Body of pancreas (tissue), 4 donors: ENCODE measurements at regions not wholly inside any gene's neighbourhood (a gene's known extent, or its start where the extent isn't known, plus 50 kb on each side); places are given as distances from the start of the nearest gene placed in this dataset.

ENCODE experiments used
- ATAC-seq: fragments of 150-250 bp; one replicate; pipeline ENCODE4 v1.9.1; 2016
- DNase-seq, 4 donors: peaks; one replicate each; pipeline ENCODE4 v3.0.0-alpha.2; 2019
- H3K27ac ChIP-seq, 4 donors: fragments of 200-600 bp; sonication (generic); 1 replicate in 3 of 4; 2 replicates in 1 of 4; pipeline versions ENCODE4 v1.5.1 to v1.6.1; 2016 to 2019; ENCODE audit warnings: mild to moderate bottlenecking in 1 of 4, mixed read lengths in 1 of 4, moderate library complexity in 1 of 4
- H3K27me3 ChIP-seq, 2 donors: fragments of 200-600 bp; sonication (generic); one replicate each; pipeline ENCODE4 v1.6.0; 2016; ENCODE audit warnings: mild to moderate bottlenecking in 1 of 2
- H3K36me3 ChIP-seq, 2 donors: fragments of 200-600 bp; sonication (generic); replicated peaks in 1 of 2; 2 replicates each; pipeline ENCODE4 v1.5.1; 2016; ENCODE audit warnings: low read depth in 2 of 2; ENCODE audit not compliant: insufficient read depth in 1 of 2
- H3K4me1 ChIP-seq: fragments of 200-600 bp; sonication (generic); one replicate; pipeline ENCODE4 v1.6.0; 2016
- H3K4me3 ChIP-seq, 2 donors: fragments of 200-600 bp; sonication (generic); 1 replicate in 1 of 2; 2 replicates in 1 of 2; pipeline ENCODE4 v1.5.1; 2016 to 2019
- H3K9me3 ChIP-seq, 3 donors: fragments of 200-600 bp; sonication (generic); 1 replicate in 2 of 3; 2 replicates in 1 of 3; pipeline ENCODE4 v1.5.1; 2016
- CTCF ChIP-seq, 7 experiments: fragments of 450-650 bp in 4 of 7; fragments of 200-600 bp in 3 of 7; sonication (generic) in 3 of 7; IDR thresholded peaks; one replicate each; pipeline ENCODE4 v1.5.1; 2016 to 2019; ENCODE audit warnings: antibody characterized with exemption in 7 of 7
- POLR2A ChIP-seq, 3 donors: fragments of 450-650 bp; IDR thresholded peaks; one replicate each; pipeline ENCODE4 v1.6.1; 2016; ENCODE audit warnings: antibody characterized with exemption in 3 of 3, mild to moderate bottlenecking in 2 of 3
- WGBS, 2 donors: methylation state at CpG; one replicate each; pipeline ENCODE4 v1.1.5; 2017; 5-methylcytosine and 5-hydroxymethylcytosine counted together
- intact Hi-C: fragments of 100-400 bp; cut with DNase I; formaldehyde crosslinking; loops from one replicate; pipeline ENCODE4 v1.15.1; 2023

- ATAC-seq = peak; percentile 99
- peak overlapping the region in 2 of 4 donors; percentile 56 to 72 for H3K27ac ChIP-seq
- intact Hi-C loops = no loop called here
- no peak overlapping the region for H3K4me3 ChIP-seq
- H3K27me3 ChIP-seq = no peaks in the 10 kb centered on the region
- H3K36me3 ChIP-seq = no peaks in the 10 kb centered on the region
- TF ChIP-seq CTCF (IDR thresholded peaks at IDR 0.05) (no peak), POLR2A (IDR thresholded peaks at IDR 0.05) (no peak)
- H3K9me3 ChIP-seq = no peaks in the 10 kb centered on the region
- peak; percentile 41 to 76 (median 64) for DNase-seq
- H3K4me1 ChIP-seq = no peaks in the 10 kb centered on the region
Measured at GRCh38 chr4:16418814-16419213, 192.5 kb upstream of the TAPT1 start.

DNA sequence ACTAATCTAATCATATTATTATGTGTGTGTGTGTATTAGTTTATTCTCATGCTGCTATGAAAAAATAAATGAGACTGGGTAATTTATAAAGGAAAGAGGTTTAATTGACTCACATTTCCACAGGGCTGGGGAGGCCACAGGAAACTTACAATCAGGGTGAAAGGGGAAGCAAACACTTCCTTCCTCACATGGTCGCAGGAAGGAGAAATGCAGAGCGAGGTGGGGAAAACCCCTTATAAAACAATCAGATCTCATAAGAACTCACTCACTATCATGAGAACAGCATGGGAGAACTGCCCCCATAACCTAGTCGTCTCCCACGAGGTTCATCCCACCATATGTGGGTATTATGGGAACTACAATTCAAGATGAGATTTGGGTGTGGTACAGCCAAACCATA, 190.9 kb upstream of the TAPT1 start:
- H3K36me3 ChIP-seq = no peaks in the 10 kb centered on the region
- WGBS, 2 donors = 82 to 92% methylated on average over 4 of the region's 4 CpGs
- no peak overlapping the region for H3K4me3 ChIP-seq
- TF ChIP-seq POLR2A (IDR thresholded peaks at IDR 0.05) = no peak
- no peak for TF ChIP-seq CTCF (IDR thresholded peaks at IDR 0.05)
- no peaks in the 10 kb centered on the region for H3K4me1 ChIP-seq
- H3K27ac ChIP-seq = no peak overlapping the region
- no peaks in the 10 kb centered on the region for H3K9me3 ChIP-seq
- no peak for ATAC-seq
- intact Hi-C loops = no loop called here
- DNase-seq = no peak
- H3K27me3 ChIP-seq = no peaks in the 10 kb centered on the region

DNA sequence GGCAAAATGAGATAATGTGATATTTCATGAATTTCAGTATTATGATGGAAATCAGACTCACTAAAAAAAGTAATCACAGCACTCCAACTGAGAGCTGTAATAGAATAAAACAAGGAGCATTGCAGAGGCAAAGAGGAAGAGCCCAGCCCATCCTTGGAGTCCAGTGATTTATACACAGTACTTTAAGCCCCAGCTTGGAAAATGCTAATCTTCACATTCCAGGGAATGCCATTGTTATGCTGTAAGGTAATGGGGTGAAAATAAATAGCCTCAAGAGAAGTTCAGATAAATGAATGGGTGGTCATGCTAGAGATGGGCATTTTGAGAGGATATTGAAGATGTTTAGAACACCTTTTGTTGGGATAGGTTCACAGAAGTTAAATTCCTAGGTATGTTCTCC, 190.3 kb upstream of the TAPT1 start:
- intact Hi-C loops = no loop called here
- no peak for DNase-seq

GRCh38 chr4:16415751-16416150, 189.5 kb upstream of the TAPT1 start:
- no peak for ATAC-seq
- no peaks in the 10 kb centered on the region for H3K9me3 ChIP-seq
- no peaks in the 10 kb centered on the region for H3K27me3 ChIP-seq
- no peak for DNase-seq
- no peak overlapping the region for H3K27ac ChIP-seq
- no peak for TF ChIP-seq POLR2A (IDR thresholded peaks at IDR 0.05)
- no peak for TF ChIP-seq CTCF (IDR thresholded peaks at IDR 0.05)
- intact Hi-C loops = no loop called here
- no peak overlapping the region for H3K4me3 ChIP-seq
- no peaks in the 10 kb centered on the region for H3K36me3 ChIP-seq
- no peaks in the 10 kb centered on the region for H3K4me1 ChIP-seq

More for the DNA sequence above, 190.3 kb upstream of the TAPT1 start:
- no peak for ATAC-seq
- Histone ChIP-seq H3K9me3 (no peaks in the 10 kb centered on the region), H3K36me3 (no peaks in the 10 kb centered on the region), H3K27me3 (no peaks in the 10 kb centered on the region), H3K4me1 (no peaks in the 10 kb centered on the region), H3K27ac (no peak overlapping the region), H3K4me3 (no peak overlapping the region)
- TF ChIP-seq POLR2A (IDR thresholded peaks at IDR 0.05) (no peak), CTCF (IDR thresholded peaks at IDR 0.05) (no peak)

DNA sequence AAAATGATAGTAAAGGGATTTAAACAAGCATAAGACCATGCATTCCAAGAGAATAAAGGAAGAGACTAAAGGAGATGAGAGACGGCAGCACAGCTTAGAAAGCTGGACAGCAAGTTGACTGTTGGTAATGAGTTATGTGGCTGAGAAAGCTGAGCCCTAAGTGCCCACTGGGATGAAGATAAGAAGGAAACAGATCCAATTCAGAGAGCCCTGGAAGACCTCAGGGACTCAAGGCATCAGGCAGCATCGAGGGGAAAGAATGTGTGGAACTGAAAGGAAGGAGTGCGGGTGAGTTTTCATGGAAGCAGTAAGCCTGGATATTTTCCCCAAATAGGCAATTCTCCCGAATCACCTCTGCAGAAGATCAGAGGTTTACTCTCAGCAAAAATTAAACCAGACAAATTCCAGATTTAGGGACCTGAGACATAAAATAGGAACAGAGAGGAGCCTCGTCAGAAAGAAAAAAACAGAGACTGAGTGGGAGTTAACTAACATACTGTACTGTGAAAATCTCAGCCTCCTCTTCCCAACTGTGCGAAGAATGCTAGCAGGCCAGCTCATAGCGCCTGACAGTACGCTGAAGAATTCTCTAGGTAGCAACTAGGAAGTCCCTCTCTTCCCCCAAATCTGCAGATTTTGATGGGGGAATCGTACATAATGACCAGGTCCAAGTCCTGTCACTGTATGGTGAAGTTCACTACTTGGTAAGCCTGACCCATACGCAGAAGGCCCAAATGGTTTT, 187.7 kb upstream of the TAPT1 start:
- Histone ChIP-seq H3K27ac (no peak overlapping the region), H3K27me3 (no peaks in the 10 kb centered on the region), H3K4me3 (no peak overlapping the region), H3K9me3 (no peaks in the 10 kb centered on the region), H3K36me3 (no peaks in the 10 kb centered on the region), H3K4me1 (no peaks in the 10 kb centered on the region)
- intact Hi-C loops = no loop called here
- DNase-seq (no peak), ATAC-seq (no peak)
- TF ChIP-seq POLR2A (IDR thresholded peaks at IDR 0.05) (no peak), CTCF (IDR thresholded peaks at IDR 0.05) (no peak)
- 85 to 90% methylated on average over 10 of the region's 10 CpGs for WGBS, 2 donors
